IPS-18a (cell line): ENCODE measurements at regions not wholly inside any gene's neighbourhood (a gene's known extent, or its start where the extent isn't known, plus 50 kb on each side); places are given as distances from the start of the nearest gene placed in this dataset.
"Not testable (repeated sequence)": the region's sequence is repeated elsewhere in the genome, so short reads cannot be mapped to it uniquely, and the experiment has no call there.

Source experiments
- H3K27ac ChIP-seq: one replicate; pipeline ENCODE4 v1.5.1; 2013; ENCODE audit warnings: low read length
- H3K27me3 ChIP-seq: one replicate; pipeline ENCODE4 v1.6.1; 2013; ENCODE audit warnings: mild to moderate bottlenecking, low read length; ENCODE audit not compliant: control insufficient read depth, insufficient read depth
- H3K36me3 ChIP-seq: one replicate; pipeline ENCODE4 v1.6.1; 2013; ENCODE audit warnings: low read depth, low read length; ENCODE audit not compliant: control insufficient read depth
- H3K4me1 ChIP-seq: one replicate; pipeline ENCODE4 v1.6.1; 2013; ENCODE audit warnings: low read depth, low read length; ENCODE audit not compliant: control insufficient read depth
- H3K4me3 ChIP-seq: one replicate; pipeline ENCODE4 v1.5.1; 2013; ENCODE audit warnings: low read length
- H3K9ac ChIP-seq: one replicate; pipeline ENCODE4 v1.6.1; 2013; ENCODE audit warnings: mild to moderate bottlenecking, low read length, moderate library complexity
- H3K9me3 ChIP-seq: one replicate; pipeline ENCODE4 v1.6.1; 2013; ENCODE audit warnings: low read depth, low read length; ENCODE audit not compliant: control insufficient read depth

GRCh38 chr22:23498811-23499798 is 81.0 kb downstream of the IGLL1 start:
- Histone ChIP-seq H3K9ac (no peak overlapping the region), H3K4me3 (no peak overlapping the region), H3K27ac (no peak overlapping the region), H3K4me1 (no peaks in the 10 kb centered on the region), H3K36me3 (no peaks in the 10 kb centered on the region), H3K27me3 (no peaks in the 10 kb centered on the region), H3K9me3 (no peaks in the 10 kb centered on the region)

DNA sequence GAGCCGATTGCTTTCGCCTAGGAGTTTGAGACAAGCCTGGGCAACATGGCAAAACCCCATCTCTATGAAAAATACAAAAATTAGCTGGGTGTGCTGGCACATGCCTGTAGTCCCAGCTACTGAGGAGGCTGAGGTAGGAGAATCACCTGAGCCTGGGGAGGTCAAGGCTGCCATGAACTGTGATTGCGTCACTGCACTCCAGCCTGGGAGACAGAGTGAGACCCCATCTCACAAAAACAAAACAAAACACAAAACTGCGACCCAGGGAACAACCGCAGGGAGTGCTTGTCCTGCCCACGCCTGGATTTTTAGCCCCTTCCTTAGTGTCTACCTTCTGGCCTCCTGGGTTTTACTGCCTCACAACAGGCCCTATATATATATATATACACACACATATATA is 82.2 kb downstream of the IGLL1 start:
- H3K27ac ChIP-seq, H3K4me1 ChIP-seq, H3K4me3 ChIP-seq: not testable (repeated sequence)

DNA sequence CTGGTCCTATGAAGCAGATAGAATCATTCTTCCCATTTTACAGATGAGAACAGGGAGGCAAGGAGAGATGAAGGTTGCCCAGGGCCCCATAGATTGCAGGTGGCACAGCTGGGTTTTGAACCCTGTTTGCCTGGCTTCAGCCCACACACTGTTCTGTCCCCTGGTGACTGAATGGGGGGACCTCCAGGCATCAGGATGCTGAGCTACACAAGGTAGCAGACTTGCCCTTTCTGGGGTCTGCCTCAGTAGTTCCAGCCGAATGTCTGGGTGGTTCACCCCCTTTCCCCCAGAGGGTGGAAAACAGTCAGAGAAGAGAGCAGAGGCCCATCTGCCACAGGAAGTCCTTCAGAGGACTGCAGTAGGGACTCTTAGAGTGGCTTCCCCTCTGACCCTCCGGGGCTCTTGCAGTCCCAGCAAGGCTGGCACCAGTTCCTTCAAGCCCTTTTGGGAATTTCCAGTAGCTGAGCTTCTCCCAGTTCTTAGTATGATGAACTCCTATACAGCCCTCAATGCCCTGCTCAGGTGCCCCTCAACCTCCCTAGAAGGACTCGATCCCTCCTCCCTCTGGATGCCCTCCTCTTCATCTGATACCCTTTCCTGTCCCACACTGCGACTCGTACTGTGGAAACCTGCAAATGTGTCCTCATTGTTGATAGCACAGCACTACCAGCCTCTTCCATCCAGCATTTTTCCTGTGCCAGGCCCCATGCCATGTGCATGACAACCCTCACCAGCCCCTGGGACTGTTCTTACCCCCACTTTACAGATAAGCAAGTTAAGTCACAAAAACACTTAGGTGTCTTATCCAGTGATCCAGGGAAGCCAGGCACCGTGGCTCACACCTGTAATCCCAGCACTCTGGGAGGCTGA is 82.8 kb downstream of the IGLL1 start:
- no peak overlapping the region for H3K9ac ChIP-seq
- H3K4me1 ChIP-seq: no peaks in the 10 kb centered on the region
- H3K27me3 ChIP-seq: no peaks in the 10 kb centered on the region
- H3K36me3 ChIP-seq: no peaks in the 10 kb centered on the region
- no peak overlapping the region for H3K27ac ChIP-seq
- H3K4me3 ChIP-seq: no peak overlapping the region
- H3K9me3 ChIP-seq: no peaks in the 10 kb centered on the region

More for the DNA sequence above, 82.2 kb downstream of the IGLL1 start:
- H3K9ac ChIP-seq, H3K27me3 ChIP-seq, H3K9me3 ChIP-seq, H3K36me3 ChIP-seq: not testable (repeated sequence)

DNA sequence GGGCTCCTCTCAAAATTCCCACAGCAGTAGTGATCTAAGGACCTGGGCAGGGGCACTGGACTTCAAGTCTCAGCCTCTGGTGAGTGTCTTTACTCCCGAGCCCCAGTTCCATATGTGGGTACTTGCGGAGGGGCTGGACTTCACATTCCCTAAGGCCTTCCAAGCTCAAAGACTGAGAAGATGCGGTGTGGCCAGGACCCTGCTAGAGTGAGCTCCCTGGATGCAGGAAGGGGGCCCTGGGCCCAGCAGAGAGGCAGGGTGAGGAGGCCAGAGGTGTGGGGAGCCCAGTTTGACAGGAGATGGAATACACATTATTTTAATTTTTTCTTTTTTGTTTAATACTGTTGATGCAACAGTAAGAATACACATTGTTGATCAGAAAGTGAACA is 83.7 kb downstream of the IGLL1 start:
- Histone ChIP-seq H3K9me3 (no peaks in the 10 kb centered on the region), H3K4me1 (no peaks in the 10 kb centered on the region), H3K27ac (no peak overlapping the region), H3K27me3 (no peaks in the 10 kb centered on the region), H3K9ac (no peak overlapping the region), H3K36me3 (no peaks in the 10 kb centered on the region), H3K4me3 (no peak overlapping the region)

DNA sequence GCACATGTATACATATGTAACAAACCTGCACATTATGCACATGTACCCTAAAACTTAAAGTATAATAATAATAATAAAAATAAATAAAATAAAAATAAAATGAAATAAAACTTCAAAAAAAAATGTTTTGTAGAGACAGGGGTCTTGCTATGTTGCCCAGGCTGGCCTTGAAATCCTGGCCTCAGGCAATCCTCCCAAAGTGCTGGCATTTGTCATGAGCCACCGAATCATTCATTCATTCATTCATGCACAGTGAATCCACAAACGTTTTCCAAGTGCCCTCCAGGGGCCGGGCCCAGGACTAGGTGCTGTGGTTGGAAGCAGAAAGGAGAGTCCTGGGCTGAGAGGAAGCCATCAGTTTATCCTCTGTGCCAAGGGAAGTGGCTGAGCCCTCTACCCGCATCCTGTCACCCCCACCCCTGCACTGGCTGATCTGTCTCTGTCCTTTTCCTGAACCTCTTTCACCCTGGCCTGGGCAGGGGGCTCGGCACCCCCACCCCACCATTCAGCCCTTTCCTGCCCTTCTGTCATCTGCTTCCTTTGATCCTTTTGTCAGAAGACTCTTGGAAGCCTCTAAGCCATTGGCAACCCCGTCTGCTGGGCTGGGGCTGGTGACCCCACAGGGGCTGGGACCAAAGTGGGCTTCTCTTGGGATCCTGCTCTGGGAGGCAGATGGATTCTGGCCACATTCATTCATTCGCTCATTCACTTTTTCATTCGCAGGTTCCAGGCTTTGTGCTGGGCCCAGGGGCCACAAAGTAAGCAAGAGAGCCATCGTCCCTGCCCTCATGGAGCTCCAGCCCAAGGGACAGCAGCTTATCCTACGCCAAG is 84.3 kb downstream of the IGLL1 start:
- Histone ChIP-seq H3K27ac (no peak overlapping the region), H3K4me1 (no peaks in the 10 kb centered on the region), H3K27me3 (no peaks in the 10 kb centered on the region), H3K9me3 (no peaks in the 10 kb centered on the region), H3K4me3 (no peak overlapping the region), H3K9ac (no peak overlapping the region), H3K36me3 (no peaks in the 10 kb centered on the region)

GRCh38 chr22:23494930-23495266 is 85.2 kb downstream of the IGLL1 start:
- no peak overlapping the region for H3K27ac ChIP-seq
- no peaks in the 10 kb centered on the region for H3K9me3 ChIP-seq
- no peaks in the 10 kb centered on the region for H3K27me3 ChIP-seq
- no peaks in the 10 kb centered on the region for H3K36me3 ChIP-seq
- no peak overlapping the region for H3K9ac ChIP-seq
- H3K4me1 ChIP-seq: no peaks in the 10 kb centered on the region
- H3K4me3 ChIP-seq: no peak overlapping the region

- H3K9ac ChIP-seq: no peak overlapping the region
- H3K27ac ChIP-seq: no peak overlapping the region
- H3K4me3 ChIP-seq: no peak overlapping the region
- no peaks in the 10 kb centered on the region for H3K36me3 ChIP-seq
- H3K27me3 ChIP-seq: peaks cover 2% of the 10 kb centered on the region
- H3K4me1 ChIP-seq: no peaks in the 10 kb centered on the region
- H3K9me3 ChIP-seq: no peaks in the 10 kb centered on the region
Observed at GRCh38 chr22:23485490-23485889, 94.6 kb downstream of the IGLL1 start.

DNA sequence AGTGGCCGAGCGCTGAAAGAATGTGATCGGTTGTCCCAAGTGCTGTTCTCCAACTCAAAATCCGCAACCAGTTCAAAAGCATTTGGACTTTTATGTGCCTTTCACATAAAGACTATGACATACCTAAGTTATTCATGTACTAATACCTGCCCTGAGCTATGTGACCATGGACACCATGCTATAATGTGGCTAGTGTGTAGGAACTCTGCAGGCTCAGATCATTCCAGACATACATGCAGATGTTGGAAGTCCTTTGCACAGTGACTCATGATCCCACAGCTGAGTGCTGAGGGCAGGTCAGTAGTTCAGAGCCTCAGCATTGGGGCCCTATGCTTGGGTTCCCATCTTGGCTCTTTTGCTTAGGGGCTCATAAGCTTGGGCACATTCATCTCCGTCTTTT is 95.4 kb downstream of the IGLL1 start:
- no peak overlapping the region for H3K9ac ChIP-seq
- no peaks in the 10 kb centered on the region for H3K9me3 ChIP-seq
- H3K27me3 ChIP-seq: peaks cover 5% of the 10 kb centered on the region
- no peaks in the 10 kb centered on the region for H3K36me3 ChIP-seq
- no peaks in the 10 kb centered on the region for H3K4me1 ChIP-seq
- no peak overlapping the region for H3K27ac ChIP-seq
- no peak overlapping the region for H3K4me3 ChIP-seq

DNA sequence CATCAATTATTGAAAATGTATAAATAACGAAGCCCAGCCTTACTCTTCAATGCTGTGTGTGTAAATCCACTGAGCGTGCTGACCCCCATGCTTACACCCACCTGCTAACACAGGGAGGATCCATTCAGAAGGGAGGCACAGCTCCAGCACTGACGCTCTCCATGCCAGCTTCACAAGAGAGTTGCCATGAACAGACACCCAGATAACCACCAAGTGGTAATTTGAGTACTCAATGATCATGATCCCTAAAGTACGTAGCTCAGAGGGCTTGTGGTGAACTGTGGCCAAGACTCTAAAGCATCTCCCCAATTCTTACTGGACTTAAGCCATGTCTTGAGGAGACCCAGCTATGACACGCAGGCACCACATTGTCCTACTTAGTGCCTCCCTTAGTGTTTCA is 98.7 kb downstream of the IGLL1 start:
- H3K27me3 ChIP-seq: peaks cover 5% of the 10 kb centered on the region
- no peaks in the 10 kb centered on the region for H3K9me3 ChIP-seq
- no peak overlapping the region for H3K9ac ChIP-seq
- no peaks in the 10 kb centered on the region for H3K4me1 ChIP-seq
- H3K36me3 ChIP-seq: no peaks in the 10 kb centered on the region
- no peak overlapping the region for H3K27ac ChIP-seq
- no peak overlapping the region for H3K4me3 ChIP-seq

- no peaks in the 10 kb centered on the region for H3K9me3 ChIP-seq
- no peaks in the 10 kb centered on the region for H3K4me1 ChIP-seq
- no peak overlapping the region for H3K27ac ChIP-seq
- H3K4me3 ChIP-seq: no peak overlapping the region
- no peaks in the 10 kb centered on the region for H3K36me3 ChIP-seq
- peaks cover 5% of the 10 kb centered on the region for H3K27me3 ChIP-seq
- no peak overlapping the region for H3K9ac ChIP-seq
Observed at GRCh38 chr22:23478175-23478574, 101.9 kb downstream of the IGLL1 start.

- H3K4me3 ChIP-seq, H3K9ac ChIP-seq, H3K4me1 ChIP-seq, H3K27me3 ChIP-seq, H3K27ac ChIP-seq, H3K9me3 ChIP-seq, H3K36me3 ChIP-seq: not testable (repeated sequence)
Observed at GRCh38 chr22:23474531-23474930, 105.6 kb downstream of the IGLL1 start.
